ENCODE measurements at regions not wholly inside any gene's neighbourhood (a gene's known extent, or its start where the extent isn't known, plus 50 kb on each side); places are given as distances from the start of the nearest gene placed in this dataset.
A peak's percentile ranks its signal among the peaks of the same experiment; 100 is the strongest.

DNA sequence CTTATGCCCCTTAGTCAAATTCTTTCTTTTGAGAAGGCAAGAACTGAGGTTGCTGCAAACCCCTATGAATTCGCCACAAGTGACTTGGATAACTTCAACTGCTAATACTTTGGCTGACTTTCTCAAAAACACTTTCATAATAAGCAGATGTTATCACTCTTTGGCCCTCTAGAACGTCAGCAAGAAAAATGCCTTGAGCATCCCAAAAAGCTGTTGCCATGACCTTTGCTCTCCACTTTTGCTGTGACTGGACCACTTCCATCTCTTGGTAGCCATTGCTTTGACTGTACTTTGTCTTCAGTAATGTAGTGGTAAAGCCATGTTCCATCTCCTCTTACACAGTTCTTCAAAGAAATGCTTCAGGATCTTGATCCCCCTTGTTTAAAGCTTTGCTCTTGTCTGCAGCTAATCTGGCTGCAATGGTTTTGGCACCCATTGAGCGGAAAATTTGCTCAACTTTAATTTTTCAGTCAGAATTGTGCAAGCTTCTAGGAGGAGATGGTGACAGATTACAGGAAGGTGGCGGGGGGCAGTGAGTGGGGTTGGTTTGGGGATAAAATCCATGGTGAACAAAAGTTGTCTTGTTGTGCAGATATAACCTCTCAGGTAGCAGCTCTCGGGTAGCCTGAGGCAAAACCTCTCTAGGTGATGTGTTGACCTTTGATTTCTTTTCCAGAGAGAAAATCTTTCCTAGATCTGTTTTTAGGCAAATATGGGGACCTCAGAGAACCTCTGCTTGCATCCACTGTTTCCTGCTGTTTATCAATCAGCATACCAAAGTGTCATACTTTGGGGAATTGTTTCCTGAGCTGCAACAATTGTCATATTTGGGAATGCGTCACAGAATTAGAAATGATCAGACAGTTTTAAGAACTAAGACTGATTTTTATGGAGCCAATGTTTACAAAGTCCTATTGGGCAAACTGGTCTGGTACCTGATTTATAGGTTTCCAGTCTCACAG is 83.6 kb downstream of the CCR1 start:
- Mint-ChIP-seq H3K9me3 (no peaks in the 10 kb centered on the region), H3K4me3 (no peak overlapping the region), H3K27ac (no peak overlapping the region), H3K4me1 (ENCODE audit: low read depth) (peaks cover 45% of the 10 kb centered on the region), H3K27me3 (no peaks in the 10 kb centered on the region), H3K36me3 (ENCODE audit: low read depth) (no peaks in the 10 kb centered on the region)
- intact Hi-C loops (cut with micrococcal nuclease), result no loop called here

DNA sequence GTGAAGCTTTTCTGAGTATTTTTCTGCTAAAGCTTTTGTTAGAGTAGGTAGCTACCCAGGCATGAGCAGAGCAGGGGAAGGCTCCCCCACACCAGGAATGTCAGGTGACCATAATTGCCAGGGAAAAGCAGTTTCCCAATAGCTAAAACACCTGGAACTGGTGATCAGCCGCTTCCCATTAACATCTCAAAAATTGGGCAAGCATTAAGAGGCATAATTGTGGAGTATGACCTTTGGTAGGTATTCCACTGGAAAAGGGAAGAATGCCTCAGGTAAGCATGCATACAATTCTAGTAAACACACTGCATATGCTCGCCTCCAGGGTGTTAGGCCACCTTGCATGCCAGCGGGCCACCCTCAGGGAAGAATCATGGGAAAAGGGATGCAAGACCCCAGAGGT is 84.5 kb downstream of the CCR1 start:
- H3K4me1 Mint-ChIP-seq (ENCODE audit: low read depth), result peaks cover 48% of the 10 kb centered on the region
- H3K36me3 Mint-ChIP-seq (ENCODE audit: low read depth), result no peaks in the 10 kb centered on the region
- no peaks in the 10 kb centered on the region for H3K27me3 Mint-ChIP-seq
- no peak overlapping the region for H3K27ac Mint-ChIP-seq
- no peak overlapping the region for H3K4me3 Mint-ChIP-seq
- H3K9me3 Mint-ChIP-seq, result no peaks in the 10 kb centered on the region
- intact Hi-C loops (cut with micrococcal nuclease), result no loop called here

DNA sequence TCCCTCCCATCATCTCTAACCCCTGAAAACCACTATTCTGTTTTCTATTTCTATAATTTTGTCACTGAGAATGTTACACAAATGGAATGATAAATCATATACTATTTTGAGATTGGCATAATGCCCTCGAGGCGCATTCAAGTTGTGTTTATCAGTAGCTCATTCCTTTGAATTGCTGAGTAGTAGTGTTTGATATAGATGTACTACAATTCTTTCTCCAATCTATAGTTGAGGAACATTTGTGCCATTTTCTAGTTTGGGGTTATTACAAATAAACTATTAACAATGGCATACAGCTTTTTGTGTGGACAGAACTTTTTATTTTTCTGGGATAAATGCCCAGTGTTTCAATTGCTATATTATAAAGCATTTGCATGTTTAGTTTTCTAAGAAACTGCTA is 86.0 kb downstream of the CCR1 start:
- H3K27me3 Mint-ChIP-seq, result no peaks in the 10 kb centered on the region
- H3K9me3 Mint-ChIP-seq, result no peaks in the 10 kb centered on the region
- peaks cover 60% of the 10 kb centered on the region for H3K4me1 Mint-ChIP-seq (ENCODE audit: low read depth)
- H3K27ac Mint-ChIP-seq, result no peak overlapping the region
- H3K36me3 Mint-ChIP-seq (ENCODE audit: low read depth), result no peaks in the 10 kb centered on the region
- intact Hi-C loops (cut with micrococcal nuclease), result no loop called here
- H3K4me3 Mint-ChIP-seq, result no peak overlapping the region

DNA sequence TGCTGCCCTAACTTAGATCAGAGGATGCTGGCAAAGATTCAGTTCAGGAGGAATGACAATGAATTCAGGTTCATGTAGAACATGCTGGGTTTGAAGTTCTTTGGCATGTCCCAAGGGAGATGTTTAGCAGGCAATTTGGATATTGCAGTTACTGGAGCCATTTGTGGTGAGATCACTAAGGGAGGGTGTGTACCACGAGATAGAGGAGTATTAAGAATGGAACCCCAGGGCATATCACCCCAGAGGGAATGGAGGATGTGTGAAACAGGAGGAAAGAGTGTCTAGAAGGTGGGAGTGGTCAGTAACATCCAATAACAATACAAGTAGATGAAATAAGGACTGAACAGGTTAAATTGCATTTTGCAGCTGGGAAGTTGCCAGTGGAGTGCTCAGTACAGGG is 87.1 kb downstream of the CCR1 start:
- Mint-ChIP-seq H3K36me3 (ENCODE audit: low read depth) (no peaks in the 10 kb centered on the region), H3K4me3 (no peak overlapping the region), H3K27ac (peak overlapping the region; percentile 5), H3K4me1 (ENCODE audit: low read depth) (peaks cover 67% of the 10 kb centered on the region), H3K27me3 (no peaks in the 10 kb centered on the region), H3K9me3 (no peaks in the 10 kb centered on the region)
- intact Hi-C loops (cut with micrococcal nuclease), result no loop called here

DNA sequence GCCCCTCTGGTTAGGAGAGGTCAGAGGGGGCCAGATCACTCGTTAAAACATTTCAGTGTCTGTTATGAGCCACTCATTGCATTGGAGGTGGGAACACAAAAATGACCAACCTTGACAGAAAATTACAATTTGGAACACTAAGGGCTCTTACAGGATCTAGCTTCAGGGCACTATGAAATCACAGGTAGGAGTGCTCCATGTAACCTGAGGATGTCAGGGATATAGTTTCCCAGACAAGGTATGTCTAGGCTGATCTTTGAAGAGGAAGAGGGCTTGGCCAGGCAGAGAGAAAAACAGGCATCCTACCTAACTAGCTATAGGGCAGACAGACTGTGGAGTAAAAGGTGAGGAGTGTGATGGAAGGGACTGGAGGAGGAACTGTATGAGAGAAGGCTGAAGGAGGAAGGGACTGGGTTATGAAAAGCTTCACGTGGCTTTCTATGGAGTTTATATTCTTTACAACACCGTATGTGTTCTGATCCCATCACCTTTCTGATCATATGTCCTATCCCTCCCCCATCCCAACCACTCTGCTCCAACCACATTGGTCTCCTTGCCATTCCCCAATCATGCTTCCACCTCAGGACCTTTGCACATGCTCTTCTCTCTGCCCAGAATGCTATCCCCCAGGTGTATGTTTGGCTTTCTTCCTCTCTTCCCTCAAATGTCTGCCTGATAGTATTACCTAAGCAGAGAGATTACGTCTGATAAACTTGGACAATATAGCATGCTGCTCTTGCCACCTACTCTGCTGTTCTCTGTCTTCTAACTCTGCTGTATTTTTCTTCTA is 88.2 kb downstream of the CCR1 start:
- intact Hi-C loops (cut with micrococcal nuclease), result no loop called here
- H3K27ac Mint-ChIP-seq, result peak overlapping the region; percentile 61
- no peaks in the 10 kb centered on the region for H3K9me3 Mint-ChIP-seq
- no peak overlapping the region for H3K4me3 Mint-ChIP-seq
- H3K27me3 Mint-ChIP-seq, result no peaks in the 10 kb centered on the region
- H3K36me3 Mint-ChIP-seq (ENCODE audit: low read depth), result no peaks in the 10 kb centered on the region
- H3K4me1 Mint-ChIP-seq (ENCODE audit: low read depth), result peaks cover 68% of the 10 kb centered on the region

DNA sequence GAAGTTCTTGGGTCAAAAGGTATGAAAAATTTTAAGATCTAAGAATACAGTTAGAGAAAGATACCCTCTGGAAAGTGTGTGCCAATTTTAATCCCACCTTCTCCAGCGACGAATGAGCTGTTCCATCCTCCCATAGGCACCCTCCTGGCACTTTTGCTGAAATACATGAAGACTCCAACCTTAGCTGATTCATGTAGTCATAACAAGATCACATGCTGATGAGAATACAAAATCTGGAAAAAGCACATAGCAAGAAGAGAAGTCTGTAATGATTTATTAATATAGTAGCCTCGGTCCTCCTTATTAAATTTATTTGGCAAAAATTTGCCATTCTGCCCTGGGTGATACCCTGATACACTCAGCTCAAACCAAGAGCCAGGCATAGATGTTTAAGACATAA is 88.9 kb downstream of the CCR1 start:
- no peak overlapping the region for H3K4me3 Mint-ChIP-seq
- peaks cover 68% of the 10 kb centered on the region for H3K4me1 Mint-ChIP-seq (ENCODE audit: low read depth)
- H3K9me3 Mint-ChIP-seq, result no peaks in the 10 kb centered on the region

DNA sequence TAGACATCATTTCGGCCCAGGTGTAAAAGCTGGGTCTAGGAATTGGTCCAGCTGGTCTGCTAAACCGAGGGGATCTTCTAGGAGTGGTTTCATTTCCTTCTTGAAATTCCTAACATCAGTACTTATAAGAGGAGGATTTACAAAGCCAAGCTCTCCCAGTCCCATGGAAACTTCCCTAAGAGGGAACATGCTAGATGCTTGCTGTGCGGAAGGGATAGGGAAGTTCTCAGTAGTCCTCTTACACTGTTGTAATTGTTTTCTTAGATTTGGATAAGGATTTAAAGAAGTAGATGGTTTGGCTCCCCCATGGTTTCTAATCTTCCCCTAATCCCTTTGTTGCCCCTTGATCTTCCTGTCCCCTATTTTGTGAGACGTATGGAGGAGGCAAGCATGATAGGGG is 89.7 kb upstream of the XCR1 start:
- Mint-ChIP-seq H3K9me3 (no peaks in the 10 kb centered on the region), H3K27ac (peak overlapping the region; percentile 76), H3K4me1 (ENCODE audit: low read depth) (peaks cover 70% of the 10 kb centered on the region), H3K36me3 (ENCODE audit: low read depth) (no peaks in the 10 kb centered on the region), H3K27me3 (no peaks in the 10 kb centered on the region), H3K4me3 (no peak overlapping the region)
- intact Hi-C loops (cut with micrococcal nuclease), result no loop called here

More for the DNA sequence above, 88.9 kb downstream of the CCR1 start:
- no peaks in the 10 kb centered on the region for H3K36me3 Mint-ChIP-seq (ENCODE audit: low read depth)
- intact Hi-C loops (cut with micrococcal nuclease), result no loop called here
- H3K27me3 Mint-ChIP-seq, result no peaks in the 10 kb centered on the region
- H3K27ac Mint-ChIP-seq, result no peak overlapping the region

DNA sequence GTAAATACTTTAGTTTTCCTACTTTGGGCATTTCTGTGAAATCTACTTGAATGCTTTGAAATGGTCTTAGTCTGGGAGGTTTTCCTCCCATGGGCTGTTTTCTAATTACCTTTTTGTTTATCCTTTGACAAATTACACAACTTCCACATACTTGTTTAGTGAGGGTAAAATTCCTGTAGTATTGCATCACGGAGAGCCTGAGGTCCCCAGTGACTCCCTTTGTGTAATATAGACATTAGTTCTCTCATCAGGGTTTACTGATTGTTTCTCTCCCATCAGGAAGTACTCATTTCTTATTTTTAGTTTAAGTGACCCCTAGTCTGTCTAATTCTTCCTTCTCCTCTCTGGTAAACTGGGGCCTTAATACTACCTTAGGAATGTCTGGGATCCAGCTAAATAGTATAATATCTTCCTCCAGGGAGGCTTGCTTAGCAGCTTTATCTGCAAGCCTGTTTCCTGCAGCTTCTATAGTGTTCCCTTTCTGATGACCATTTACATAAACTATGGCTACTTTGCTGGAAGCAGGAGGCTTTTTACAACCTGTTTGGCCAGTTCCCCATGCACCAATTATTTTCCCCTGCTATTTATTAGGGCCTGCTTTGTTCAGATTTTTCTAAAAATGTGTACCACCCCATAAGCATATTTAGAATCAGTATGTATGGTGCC is 87.2 kb upstream of the XCR1 start:
- H3K36me3 Mint-ChIP-seq (ENCODE audit: low read depth), result no peaks in the 10 kb centered on the region
- intact Hi-C loops (cut with micrococcal nuclease), result no loop called here
- H3K27me3 Mint-ChIP-seq, result no peaks in the 10 kb centered on the region
- H3K27ac Mint-ChIP-seq, result peak overlapping the region; percentile 73
- H3K4me3 Mint-ChIP-seq, result no peak overlapping the region
- H3K9me3 Mint-ChIP-seq, result no peaks in the 10 kb centered on the region
- peaks cover 72% of the 10 kb centered on the region for H3K4me1 Mint-ChIP-seq (ENCODE audit: low read depth)

DNA sequence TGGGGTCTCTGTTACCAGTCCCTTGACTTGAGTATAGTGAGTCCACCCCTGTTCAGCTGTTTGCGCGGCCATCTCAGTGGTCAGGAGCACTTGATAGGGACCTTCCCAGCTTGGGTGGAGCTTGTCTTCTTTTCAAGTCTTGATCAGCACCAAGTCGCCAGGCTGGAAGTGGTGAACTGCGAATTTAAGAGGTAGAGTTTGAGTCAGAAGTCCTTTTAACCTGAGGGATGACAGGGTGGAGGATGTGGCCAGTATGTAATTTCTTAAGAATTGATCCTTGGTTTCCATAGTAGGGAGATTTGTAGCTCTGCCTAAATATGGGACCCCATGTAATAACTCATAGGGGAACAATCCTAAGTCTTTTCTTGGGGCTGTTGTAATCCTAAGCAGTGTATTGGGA is 86.3 kb upstream of the XCR1 start:
- H3K27ac Mint-ChIP-seq, result peak overlapping the region; percentile 73
- peaks cover 78% of the 10 kb centered on the region for H3K4me1 Mint-ChIP-seq (ENCODE audit: low read depth)
- H3K4me3 Mint-ChIP-seq, result no peak overlapping the region
- no peaks in the 10 kb centered on the region for H3K9me3 Mint-ChIP-seq
- intact Hi-C loops (cut with micrococcal nuclease), result no loop called here
- H3K27me3 Mint-ChIP-seq, result no peaks in the 10 kb centered on the region
- H3K36me3 Mint-ChIP-seq (ENCODE audit: low read depth), result no peaks in the 10 kb centered on the region

DNA sequence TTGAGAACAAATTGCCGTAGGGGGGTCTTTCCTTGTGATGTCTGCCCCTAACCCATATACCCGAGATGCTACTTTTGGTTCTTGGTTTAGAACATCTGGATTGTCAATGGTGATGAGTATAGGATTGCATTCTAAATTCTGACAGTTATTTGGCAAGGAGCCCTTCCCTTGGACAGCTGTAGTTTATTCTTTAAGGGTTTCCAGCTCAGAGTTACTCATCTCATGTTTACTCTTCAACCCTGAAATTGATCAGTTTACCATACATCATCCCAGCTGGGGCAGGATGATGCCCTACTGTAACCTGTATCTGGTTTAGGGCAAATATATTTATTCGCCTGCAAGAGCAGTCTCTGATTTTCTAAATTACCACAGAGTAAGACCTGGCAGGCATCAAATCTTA is 85.7 kb upstream of the XCR1 start:
- Mint-ChIP-seq H3K27me3 (no peaks in the 10 kb centered on the region), H3K9me3 (no peaks in the 10 kb centered on the region), H3K27ac (no peak overlapping the region), H3K4me1 (ENCODE audit: low read depth) (peaks cover 82% of the 10 kb centered on the region), H3K36me3 (ENCODE audit: low read depth) (no peaks in the 10 kb centered on the region), H3K4me3 (no peak overlapping the region)
- intact Hi-C loops (cut with micrococcal nuclease), result no loop called here

DNA sequence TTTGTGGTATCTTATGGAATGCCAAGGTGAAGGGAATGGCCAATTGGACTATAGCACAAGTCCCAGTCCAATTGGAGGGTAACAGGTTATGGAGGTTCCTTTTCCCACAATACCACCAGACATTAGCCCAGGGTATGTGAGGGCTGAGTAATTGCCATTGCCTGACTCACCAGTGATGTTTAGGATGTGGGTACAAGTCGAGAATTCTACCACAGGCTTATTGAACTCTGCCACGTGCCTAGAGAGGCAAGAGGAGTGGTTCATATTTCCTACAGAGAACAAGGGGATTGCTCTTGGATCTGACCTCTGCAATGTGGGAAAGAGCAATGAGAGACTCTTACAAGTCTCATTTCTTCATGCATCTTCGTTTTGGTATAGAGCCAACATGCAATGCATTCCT is 85.0 kb upstream of the XCR1 start:
- H3K4me1 Mint-ChIP-seq (ENCODE audit: low read depth), result peaks cover 81% of the 10 kb centered on the region
- intact Hi-C loops (cut with micrococcal nuclease), result no loop called here
- H3K27ac Mint-ChIP-seq, result no peak overlapping the region
- no peak overlapping the region for H3K4me3 Mint-ChIP-seq
- H3K27me3 Mint-ChIP-seq, result no peaks in the 10 kb centered on the region
- H3K9me3 Mint-ChIP-seq, result no peaks in the 10 kb centered on the region
- H3K36me3 Mint-ChIP-seq (ENCODE audit: low read depth), result no peaks in the 10 kb centered on the region

DNA sequence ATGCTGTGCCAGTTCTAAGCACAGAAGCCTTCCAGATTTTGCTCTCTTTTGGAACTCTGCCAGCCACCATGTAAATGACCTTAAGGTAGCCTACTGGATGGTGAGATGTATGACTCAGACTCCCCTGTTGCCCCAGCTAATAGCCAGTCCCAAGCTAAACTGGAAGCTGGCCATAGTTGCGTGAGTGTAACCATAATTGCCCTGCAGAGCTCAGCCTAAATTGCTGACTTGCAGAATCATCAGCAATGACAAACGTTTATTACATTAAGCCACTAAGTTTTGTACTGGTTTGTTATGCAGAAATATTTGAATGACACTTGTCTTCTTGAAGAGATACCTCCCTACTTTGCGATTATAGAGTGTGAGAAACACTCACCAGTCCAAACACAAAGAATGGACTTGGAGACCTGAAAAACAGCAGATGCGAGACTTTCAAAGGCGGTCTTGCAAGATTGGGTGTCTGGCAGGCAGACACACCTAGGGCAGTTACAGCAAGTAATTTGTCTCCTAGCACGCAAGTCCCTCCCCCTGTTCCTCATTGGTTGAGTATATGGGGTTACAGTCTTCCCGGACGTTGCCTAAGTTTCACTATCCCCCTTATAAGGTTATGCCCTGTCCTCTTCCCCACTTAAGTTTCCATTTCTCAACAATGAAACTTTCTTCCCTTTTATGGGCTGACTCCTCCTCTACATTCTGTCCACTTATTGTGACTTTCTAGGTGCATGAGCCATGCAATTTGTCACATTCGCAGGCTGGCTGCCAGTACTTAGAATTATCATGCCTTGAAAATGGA is 83.6 kb upstream of the XCR1 start:
- intact Hi-C loops (cut with micrococcal nuclease), result no loop called here
- peak overlapping the region; percentile 30 for H3K4me3 Mint-ChIP-seq
- peaks cover 67% of the 10 kb centered on the region for H3K4me1 Mint-ChIP-seq (ENCODE audit: low read depth)
- H3K27ac Mint-ChIP-seq, result peak overlapping the region; percentile 93
- no peaks in the 10 kb centered on the region for H3K9me3 Mint-ChIP-seq
- no peaks in the 10 kb centered on the region for H3K36me3 Mint-ChIP-seq (ENCODE audit: low read depth)
- no peaks in the 10 kb centered on the region for H3K27me3 Mint-ChIP-seq

DNA sequence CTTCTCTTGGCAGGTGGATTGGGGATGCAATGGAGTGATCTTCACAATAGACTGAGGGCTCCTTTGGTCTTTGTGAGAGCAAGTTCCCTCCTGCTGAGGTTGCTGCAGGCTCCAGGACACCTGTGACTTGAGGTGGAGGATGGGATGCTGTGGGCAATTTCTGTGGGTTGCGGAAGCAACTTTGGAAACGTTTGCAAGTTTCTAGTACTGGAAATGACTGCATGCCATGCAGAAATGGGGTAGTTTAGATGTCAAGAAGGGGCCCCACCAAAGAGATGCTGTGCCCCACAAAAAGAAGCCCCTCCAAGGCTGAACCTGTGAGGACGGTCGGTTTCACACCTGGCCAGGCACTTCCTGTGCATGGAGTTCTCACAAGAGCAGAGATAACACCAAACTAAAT is 80.4 kb upstream of the XCR1 start:
- no peak overlapping the region for H3K4me3 Mint-ChIP-seq
- no peaks in the 10 kb centered on the region for H3K36me3 Mint-ChIP-seq (ENCODE audit: low read depth)
- intact Hi-C loops (cut with micrococcal nuclease), result no loop called here
- no peaks in the 10 kb centered on the region for H3K9me3 Mint-ChIP-seq
- peaks cover 60% of the 10 kb centered on the region for H3K4me1 Mint-ChIP-seq (ENCODE audit: low read depth)
- peak overlapping the region; percentile 93 for H3K27ac Mint-ChIP-seq
- H3K27me3 Mint-ChIP-seq, result no peaks in the 10 kb centered on the region
